ENCODE measurements at regions not wholly inside any gene's neighbourhood (a gene's known extent, or its start where the extent isn't known, plus 50 kb on each side); places are given as distances from the start of the nearest gene placed in this dataset.
"Not testable (repeated sequence)": the region's sequence is repeated elsewhere in the genome, so short reads cannot be mapped to it uniquely, and the experiment has no call there.

- no peak for DNase-seq (ENCODE audit: low read depth in 2 of 2, low spot score in 1 of 2)
These were observed 163.9 kb upstream of the AUTS2 start for GRCh38 chr7:69434398-69434815.

GRCh38 chr7:69435711-69436110, 162.6 kb upstream of the AUTS2 start:
- DNase-seq (ENCODE audit: low read depth in 2 of 2, low spot score in 1 of 2): no peak

- DNase-seq (ENCODE audit: low read depth in 2 of 2, low spot score in 1 of 2): no peak
These were observed 161.3 kb upstream of the AUTS2 start for GRCh38 chr7:69436946-69437345.

DNA sequence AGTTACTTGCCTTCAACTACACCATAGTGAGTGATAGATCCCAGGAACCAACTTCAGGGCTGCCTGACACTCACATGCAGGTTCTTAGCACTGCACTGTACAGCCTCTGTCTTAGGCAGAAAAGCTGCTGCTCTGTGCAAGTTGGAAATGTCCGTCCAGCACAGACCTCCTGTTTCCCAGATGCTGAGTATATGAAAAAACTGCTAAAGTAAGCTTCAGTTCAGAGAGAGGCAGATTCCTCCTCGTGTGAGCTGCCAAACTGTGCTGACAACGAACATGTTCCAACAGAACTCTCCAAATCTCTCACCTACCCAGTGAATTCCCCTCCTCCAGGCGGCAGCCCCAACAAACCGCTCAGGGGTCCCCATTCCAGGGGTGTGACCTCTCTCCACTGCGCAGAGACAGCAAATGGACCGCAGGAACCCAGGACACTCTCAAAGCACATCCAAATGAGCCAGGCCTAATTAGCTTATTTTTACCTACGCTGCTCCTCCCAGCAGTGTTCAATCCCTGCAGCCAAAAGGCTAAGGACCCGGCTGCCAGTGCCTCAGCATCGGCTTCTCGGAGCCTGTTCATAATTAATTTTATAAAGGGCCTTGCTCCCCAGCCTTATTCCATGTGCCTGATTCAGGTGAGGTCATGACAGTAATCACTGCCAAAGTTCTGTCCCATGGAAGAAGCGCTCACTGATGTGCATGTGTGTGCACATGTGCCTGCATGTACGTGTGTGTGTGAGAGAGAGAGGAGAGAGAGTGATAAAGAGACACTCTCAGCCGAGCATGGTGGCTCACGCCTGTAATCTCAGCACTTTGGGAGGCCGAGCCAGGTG, 159.5 kb upstream of the AUTS2 start:
- DNase-seq (ENCODE audit: low read depth in 2 of 2, low spot score in 1 of 2): no peak

DNA sequence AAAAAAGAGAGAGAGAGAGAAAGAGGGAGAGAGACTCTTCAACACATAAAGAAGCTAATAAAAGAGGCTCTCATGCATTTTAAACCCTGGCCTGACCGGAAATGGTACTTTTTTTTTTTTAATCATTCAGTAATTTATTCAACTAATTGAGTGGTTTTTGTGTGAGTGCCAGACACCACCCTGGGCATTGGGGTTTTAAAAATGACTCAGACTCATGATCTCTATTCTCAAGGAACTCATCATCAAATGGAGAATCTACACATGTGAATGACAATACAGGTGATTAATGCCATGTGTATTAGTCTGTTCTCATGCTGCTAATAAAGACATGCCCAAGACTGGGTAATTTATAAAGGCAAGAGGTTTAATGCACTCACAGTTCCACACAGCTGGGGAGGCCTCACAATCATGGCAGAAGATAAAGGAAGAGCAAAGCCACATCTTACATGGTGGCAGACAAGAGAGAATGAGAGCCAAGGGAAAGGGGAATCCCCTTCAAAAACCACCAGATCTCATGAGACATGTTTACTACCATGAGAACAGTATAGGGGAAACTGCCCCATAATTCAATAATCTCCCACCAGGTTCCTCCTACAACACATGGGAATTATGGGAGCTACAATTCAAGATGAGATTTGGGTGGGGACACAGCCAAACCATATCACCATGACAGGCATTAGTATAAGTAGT, 158.5 kb upstream of the AUTS2 start:
- DNase-seq (ENCODE audit: low read depth in 2 of 2, low spot score in 1 of 2): no peak

- DNase-seq (ENCODE audit: low read depth in 2 of 2, low spot score in 1 of 2): no peak
These were observed 157.3 kb upstream of the AUTS2 start for GRCh38 chr7:69440976-69441375.

DNA sequence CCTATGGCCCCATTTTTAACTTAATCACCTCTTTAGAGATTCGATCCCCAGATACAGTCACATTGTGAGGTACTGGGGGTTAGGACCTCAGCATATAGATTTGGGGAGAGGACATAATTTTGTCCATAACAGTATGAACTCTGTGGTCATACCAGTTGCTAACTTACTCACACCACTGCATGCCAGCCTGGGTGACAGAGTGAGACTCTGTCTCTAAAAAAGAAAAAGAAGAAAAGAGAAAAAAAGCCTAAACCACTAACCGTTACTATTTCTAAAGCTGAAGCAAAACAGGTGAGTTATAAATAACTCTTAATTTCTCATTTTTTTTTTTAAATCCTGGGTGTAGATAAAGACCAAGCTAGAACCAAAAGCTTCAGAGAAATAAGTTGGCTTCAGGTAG, 155.1 kb upstream of the AUTS2 start:
- no peak for DNase-seq (ENCODE audit: low read depth in 2 of 2, low spot score in 1 of 2)

DNA sequence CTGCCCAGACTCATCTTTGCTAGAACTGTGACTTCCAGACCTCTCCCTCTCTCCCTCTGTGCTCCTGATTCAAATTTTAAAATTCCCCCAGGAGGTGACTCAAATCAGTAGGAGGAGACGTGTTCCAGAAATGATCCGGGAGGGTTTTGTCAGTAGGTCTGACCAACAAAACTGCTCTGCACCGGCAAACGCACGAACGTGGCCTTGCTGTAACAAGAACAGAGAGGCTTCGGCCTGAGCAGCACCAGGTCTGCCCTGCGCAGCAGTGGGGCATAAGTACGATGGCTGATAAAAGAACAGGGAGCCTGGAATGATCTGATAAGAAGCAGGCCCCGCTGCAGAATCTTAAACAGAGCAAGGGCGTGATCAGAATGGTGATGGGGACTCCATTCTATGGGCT, 152.7 kb upstream of the AUTS2 start:
- no peak for DNase-seq (ENCODE audit: low read depth in 2 of 2, low spot score in 1 of 2)

GRCh38 chr7:69446213-69446612, 152.1 kb upstream of the AUTS2 start:
- DNase-seq (ENCODE audit: low read depth in 2 of 2, low spot score in 1 of 2): not testable (repeated sequence)

DNA sequence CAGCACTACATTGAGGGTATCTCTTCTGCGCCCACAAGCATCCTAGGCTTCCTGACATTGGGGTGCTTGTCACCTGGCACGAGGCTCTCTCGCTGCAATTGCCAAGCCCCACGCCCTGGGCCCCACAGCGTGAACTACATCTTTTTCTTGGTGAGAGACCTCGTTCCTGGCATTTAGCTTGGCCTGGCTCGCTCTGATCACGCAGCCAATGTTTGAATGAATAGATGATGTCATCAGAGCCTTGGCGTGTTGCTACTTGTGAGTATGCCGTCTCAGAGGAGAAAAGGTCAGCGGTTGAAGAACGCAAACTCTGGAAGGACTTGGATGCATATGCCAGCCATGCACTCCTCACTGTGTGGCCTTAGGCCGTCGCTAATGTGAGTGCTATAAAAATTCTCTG, 150.2 kb upstream of the AUTS2 start:
- no peak for DNase-seq (ENCODE audit: low read depth in 2 of 2, low spot score in 1 of 2)

DNA sequence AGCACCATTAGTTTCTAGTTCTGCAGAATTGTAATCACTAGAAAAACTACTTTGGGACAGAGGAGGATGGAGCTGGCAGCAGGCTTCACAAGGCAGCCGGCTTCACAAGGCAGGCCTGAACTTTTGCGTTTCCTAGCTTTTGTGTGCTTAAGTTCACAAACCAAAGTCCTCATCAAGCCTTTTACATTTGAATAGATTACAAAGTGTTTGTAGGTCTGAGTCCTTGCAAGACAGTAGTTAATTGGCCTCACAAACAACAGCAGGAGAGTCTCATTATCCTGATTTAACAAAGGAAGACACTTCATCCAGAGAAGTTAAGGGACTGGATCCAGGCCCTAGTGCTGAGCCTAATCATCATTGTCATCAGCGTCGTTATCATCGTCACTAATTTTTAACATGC, 147.8 kb upstream of the AUTS2 start:
- no peak for DNase-seq (ENCODE audit: low read depth in 2 of 2, low spot score in 1 of 2)

DNA sequence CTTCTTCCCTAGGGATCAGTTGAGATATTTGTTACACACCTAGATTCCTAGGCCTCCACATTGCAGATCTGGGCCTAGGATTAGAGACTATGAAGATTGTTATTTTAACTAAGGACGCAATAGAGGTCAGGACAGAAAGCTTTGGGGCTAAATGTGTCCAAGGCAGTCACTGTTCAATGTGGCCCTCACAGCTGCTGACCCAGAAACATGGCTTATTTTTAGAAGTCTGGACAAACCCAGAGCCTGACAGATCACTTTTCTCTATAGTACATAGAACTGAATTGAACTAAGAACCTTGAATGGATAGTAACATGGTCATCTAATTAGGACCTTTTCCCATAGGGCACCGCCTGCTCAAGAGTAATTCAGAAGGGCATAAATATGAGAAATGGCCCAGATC, 146.6 kb upstream of the AUTS2 start:
- DNase-seq (ENCODE audit: low read depth in 2 of 2, low spot score in 1 of 2): no peak

DNA sequence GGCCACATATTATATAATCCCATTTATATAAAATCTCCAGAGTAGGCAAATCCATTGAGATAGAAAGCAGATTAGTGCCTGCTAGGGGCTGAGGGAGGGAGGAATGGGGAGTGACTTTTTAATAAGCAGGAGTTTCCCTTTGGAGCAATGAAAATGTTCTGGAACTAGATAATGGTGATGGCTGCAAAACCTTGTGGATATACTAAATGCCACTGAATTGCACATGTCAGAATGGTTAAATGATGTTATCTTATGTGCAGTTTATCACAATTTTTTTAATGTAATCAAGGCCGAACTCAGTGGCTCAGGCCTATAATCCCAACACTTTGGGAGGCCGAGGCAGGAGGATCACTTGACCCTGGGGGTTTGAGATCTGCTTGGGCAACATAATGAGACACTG, 145.5 kb upstream of the AUTS2 start:
- DNase-seq (ENCODE audit: low read depth in 2 of 2, low spot score in 1 of 2): no peak

DNA sequence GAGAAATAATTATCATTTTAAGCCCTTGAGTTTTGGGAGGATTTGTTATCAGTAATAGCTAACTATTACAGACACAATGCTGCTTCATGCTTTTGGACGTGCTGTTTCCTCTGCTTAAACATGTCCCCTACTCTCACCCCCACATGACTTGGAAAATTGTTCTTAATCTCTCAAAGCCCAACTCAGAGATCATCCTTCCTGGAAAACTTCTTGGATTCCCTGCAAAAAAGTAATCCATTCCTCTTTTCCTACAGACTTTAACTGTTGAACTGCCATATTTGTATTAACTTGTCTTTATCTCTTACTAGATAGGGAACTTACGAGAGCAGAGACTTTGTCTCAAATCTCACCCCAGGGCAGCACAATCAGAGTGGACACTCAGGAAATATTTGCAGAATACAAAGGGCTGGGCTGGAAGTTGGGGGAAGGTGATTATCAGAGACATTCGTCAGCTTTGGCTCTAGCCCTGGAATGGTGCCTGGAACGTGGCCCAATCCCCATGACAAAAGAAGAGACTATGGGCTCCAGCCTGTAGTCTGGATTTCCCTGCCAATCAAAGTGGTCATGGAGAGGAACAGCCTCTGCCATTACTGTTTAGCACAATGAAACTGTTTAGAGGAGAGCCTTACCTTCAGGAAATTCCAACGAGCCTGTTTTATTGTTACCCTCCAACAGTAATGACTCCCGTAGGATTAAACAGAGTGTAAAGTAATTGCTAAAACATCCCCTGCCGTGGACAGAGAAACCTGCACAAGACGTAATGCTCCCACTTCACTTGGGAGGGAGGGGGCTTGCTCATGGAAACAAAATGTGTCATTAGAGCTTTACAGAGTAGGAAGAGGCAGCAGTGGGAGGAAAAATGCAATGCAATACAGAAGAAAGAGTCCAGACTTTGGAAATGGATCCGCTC, 140.4 kb upstream of the AUTS2 start:
- no peak for DNase-seq (ENCODE audit: low read depth in 2 of 2, low spot score in 1 of 2)

GRCh38 chr7:69464035-69464434, 134.2 kb upstream of the AUTS2 start:
- no peak for DNase-seq (ENCODE audit: low read depth in 2 of 2, low spot score in 1 of 2)

GRCh38 chr7:69465262-69465661, 133.0 kb upstream of the AUTS2 start:
- no peak for DNase-seq (ENCODE audit: low read depth in 2 of 2, low spot score in 1 of 2)

DNA sequence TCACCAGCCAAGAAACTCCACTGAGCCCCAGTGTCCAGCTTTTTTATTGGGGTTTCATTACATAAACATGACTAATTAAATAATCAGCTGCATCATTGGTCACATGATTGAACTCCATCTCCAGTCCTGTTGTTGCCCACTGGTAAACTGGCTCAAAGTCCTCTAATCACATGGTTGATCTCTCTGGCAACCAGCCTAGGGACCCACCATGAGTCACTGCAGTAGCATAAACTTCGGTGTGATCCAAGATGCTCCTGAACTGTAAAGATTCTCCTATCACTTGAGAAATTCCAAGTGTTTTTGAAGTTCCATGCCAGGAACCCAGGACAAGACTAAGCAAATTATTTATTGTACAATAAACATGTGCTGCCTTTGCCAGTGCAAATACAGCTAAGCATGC, 130.4 kb upstream of the AUTS2 start:
- DNase-seq (ENCODE audit: low read depth in 2 of 2, low spot score in 1 of 2): no peak

DNA sequence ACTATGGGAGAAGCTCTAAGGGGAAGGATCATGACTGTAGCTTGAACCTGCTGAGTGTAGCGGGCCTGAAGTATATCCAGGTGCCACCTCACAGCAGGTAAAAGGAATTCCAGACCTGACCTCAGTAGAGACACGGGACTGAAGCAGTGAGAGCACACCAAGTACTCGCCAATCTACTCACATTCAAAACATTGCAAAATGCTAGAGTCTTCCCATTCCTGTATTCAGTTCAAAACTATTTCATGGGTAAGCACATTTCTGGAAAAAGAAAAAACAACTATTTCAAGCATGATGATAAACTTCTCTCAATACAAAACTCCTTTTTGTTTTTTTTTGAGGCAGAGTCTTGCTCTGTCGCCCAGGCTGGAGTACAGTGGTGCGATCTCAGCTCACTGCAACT, 121.9 kb upstream of the AUTS2 start:
- DNase-seq (ENCODE audit: low read depth in 2 of 2, low spot score in 1 of 2): no peak

GRCh38 chr7:69482676-69483075, 115.6 kb upstream of the AUTS2 start:
- no peak for DNase-seq (ENCODE audit: low read depth in 2 of 2, low spot score in 1 of 2)

- no peak for DNase-seq (ENCODE audit: low read depth in 2 of 2, low spot score in 1 of 2)
These were observed 108.7 kb upstream of the AUTS2 start for GRCh38 chr7:69489533-69489932.

- DNase-seq (ENCODE audit: low read depth in 2 of 2, low spot score in 1 of 2): no peak
These were observed 99.6 kb upstream of the AUTS2 start for GRCh38 chr7:69498671-69499070.

GRCh38 chr7:69502358-69502757, 95.9 kb upstream of the AUTS2 start:
- no peak for DNase-seq (ENCODE audit: low read depth in 2 of 2, low spot score in 1 of 2)
